ENCODE measurements at regions not wholly inside any gene's neighbourhood (a gene's known extent, or its start where the extent isn't known, plus 50 kb on each side); places are given as distances from the start of the nearest gene placed in this dataset.

DNA sequence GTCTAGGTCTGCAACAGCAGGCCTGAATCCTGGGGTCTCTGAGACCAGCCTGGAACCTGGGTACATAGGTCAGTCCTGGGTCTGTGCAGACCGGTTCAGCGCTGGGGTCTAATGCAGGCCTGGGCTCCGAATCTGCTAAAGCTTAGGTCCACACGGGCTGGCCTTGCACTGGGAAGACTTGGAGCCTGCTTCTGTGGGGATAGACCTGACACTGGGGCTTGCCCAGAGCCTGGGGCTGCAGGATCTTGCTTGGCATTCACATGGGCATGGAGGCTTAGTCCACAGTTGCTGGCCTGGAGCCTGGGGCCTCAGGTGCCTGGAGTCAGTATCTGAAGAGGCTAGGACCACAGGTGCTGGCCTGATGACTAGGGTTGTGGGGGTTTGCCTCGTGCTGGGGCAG, 369.8 kb upstream of the SEL1L start:
- ATAC-seq (ENCODE audit: insufficient read depth, low FRiP score), result no peak
- TF ChIP-seq, protein P1, sequence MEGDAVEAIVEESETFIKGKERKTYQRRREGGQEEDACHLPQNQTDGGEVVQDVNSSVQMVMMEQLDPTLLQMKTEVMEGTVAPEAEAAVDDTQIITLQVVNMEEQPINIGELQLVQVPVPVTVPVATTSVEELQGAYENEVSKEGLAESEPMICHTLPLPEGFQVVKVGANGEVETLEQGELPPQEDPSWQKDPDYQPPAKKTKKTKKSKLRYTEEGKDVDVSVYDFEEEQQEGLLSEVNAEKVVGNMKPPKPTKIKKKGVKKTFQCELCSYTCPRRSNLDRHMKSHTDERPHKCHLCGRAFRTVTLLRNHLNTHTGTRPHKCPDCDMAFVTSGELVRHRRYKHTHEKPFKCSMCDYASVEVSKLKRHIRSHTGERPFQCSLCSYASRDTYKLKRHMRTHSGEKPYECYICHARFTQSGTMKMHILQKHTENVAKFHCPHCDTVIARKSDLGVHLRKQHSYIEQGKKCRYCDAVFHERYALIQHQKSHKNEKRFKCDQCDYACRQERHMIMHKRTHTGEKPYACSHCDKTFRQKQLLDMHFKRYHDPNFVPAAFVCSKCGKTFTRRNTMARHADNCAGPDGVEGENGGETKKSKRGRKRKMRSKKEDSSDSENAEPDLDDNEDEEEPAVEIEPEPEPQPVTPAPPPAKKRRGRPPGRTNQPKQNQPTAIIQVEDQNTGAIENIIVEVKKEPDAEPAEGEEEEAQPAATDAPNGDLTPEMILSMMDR (IDR thresholded peaks at IDR 0.05; ENCODE audit: control extremely low read depth, extremely low read depth), result no peak
- DNase-seq, result no peak

DNA sequence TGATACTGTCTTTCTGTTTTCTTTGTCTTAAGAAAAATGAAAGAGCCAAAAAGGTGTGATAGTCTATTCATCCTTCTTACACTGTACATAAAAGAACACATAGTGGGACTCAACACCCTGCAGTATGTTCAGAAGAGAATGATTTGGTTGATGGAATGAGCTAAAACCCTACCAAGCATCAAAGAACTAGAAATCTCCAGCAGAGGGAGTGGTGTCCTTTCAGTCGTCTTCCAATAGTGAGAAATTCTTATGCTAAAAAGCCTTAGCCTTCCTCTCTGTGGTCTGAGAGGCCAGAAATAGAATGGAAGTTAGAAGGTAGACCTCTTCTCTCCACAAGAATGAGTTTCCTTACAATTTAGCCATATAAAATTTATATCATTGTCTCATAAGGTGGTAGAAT, 393.4 kb upstream of the SEL1L start:
- Histone ChIP-seq H3K27me3 (ENCODE audit: control insufficient read depth in 3 of 3, insufficient read depth in 3 of 3, low read length in 2 of 3) (no peaks in the 10 kb centered on the region), H3K4me1 (ENCODE audit: control insufficient read depth in 5 of 5, insufficient read depth in 5 of 5, low read length in 5 of 5) (no peaks in the 10 kb centered on the region), H3K27ac (ENCODE audit: low read depth in 1 of 2, low read length in 1 of 2) (no peak overlapping the region), H3K4me3 (no peak overlapping the region), H3K36me3 (ENCODE audit: control insufficient read depth in 4 of 4, insufficient read depth in 4 of 4, low read length in 4 of 4) (no peaks in the 10 kb centered on the region), H3K9me3 (ENCODE audit: control insufficient read depth in 4 of 4, insufficient read depth in 3 of 4, low read length in 3 of 4) (no peaks in the 10 kb centered on the region), H3K9ac (ENCODE audit: insufficient read depth in 1 of 2, low read length in 2 of 2) (no peak overlapping the region)
- ATAC-seq (ENCODE audit: insufficient read depth, low FRiP score), result no peak
- TF ChIP-seq, protein P1 (IDR thresholded peaks at IDR 0.05; ENCODE audit: control extremely low read depth, extremely low read depth), result no peak
- WGBS, 2 donors, result 0 to 8% methylated on average over 1 of the region's 1 CpG
- peak in 2 of 3 donors; percentile 5 to 17 for DNase-seq

More for the DNA sequence above, 369.8 kb upstream of the SEL1L start:
- H3K27ac ChIP-seq (ENCODE audit: low read depth in 1 of 2, low read length in 1 of 2), result no peak overlapping the region
- no peaks in the 10 kb centered on the region for H3K36me3 ChIP-seq (ENCODE audit: control insufficient read depth in 4 of 4, insufficient read depth in 4 of 4, low read length in 4 of 4)
- no peak overlapping the region for H3K4me3 ChIP-seq
- 81 to 87% methylated on average over 5 of the region's 5 CpGs for WGBS, 2 donors
- H3K9me3 ChIP-seq (ENCODE audit: control insufficient read depth in 4 of 4, insufficient read depth in 3 of 4, low read length in 3 of 4), result peaks cover 0 to 8% (median 2%) of the 10 kb centered on the region in 4 donors
- no peak overlapping the region for H3K9ac ChIP-seq (ENCODE audit: insufficient read depth in 1 of 2, low read length in 2 of 2)
- no peaks in the 10 kb centered on the region for H3K4me1 ChIP-seq (ENCODE audit: control insufficient read depth in 5 of 5, insufficient read depth in 5 of 5, low read length in 5 of 5)
- no peaks in the 10 kb centered on the region for H3K27me3 ChIP-seq (ENCODE audit: control insufficient read depth in 3 of 3, insufficient read depth in 3 of 3, low read length in 2 of 3)

DNA sequence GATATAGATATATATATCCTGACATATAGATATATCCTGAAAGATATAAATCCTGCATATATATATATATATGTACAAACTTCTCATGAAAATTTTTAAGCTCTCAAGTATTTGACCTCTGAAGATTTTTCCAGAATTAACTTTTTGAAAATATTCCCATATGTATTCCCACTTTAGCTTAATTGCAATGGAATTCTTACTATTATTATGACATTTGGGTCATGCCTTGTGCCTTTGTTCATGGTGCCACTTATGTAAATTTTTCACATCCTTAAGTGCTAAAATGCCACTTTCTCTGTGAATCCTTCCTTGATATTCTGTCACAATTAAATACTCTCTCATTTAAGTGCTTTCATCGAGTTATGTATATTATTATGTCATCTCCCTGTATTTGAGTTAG, 398.2 kb upstream of the SEL1L start:
- H3K27me3 ChIP-seq (ENCODE audit: control insufficient read depth in 3 of 3, insufficient read depth in 3 of 3, low read length in 2 of 3), result no peaks in the 10 kb centered on the region
- TF ChIP-seq, protein P1 (IDR thresholded peaks at IDR 0.05; ENCODE audit: control extremely low read depth, extremely low read depth), result no peak
- 71% methylated on average over 1 of the region's 1 CpG for WGBS, 2 donors
- no peaks in the 10 kb centered on the region for H3K36me3 ChIP-seq (ENCODE audit: control insufficient read depth in 4 of 4, insufficient read depth in 4 of 4, low read length in 4 of 4)
- H3K27ac ChIP-seq (ENCODE audit: low read depth in 1 of 2, low read length in 1 of 2), result no peak overlapping the region
- H3K9ac ChIP-seq (ENCODE audit: insufficient read depth in 1 of 2, low read length in 2 of 2), result no peak overlapping the region
- no peaks in the 10 kb centered on the region for H3K4me1 ChIP-seq (ENCODE audit: control insufficient read depth in 5 of 5, insufficient read depth in 5 of 5, low read length in 5 of 5)
- H3K9me3 ChIP-seq (ENCODE audit: control insufficient read depth in 4 of 4, insufficient read depth in 3 of 4, low read length in 3 of 4), result no peaks in the 10 kb centered on the region
- no peak overlapping the region for H3K4me3 ChIP-seq
- no peak for ATAC-seq (ENCODE audit: insufficient read depth, low FRiP score)
- DNase-seq, result no peak

DNA sequence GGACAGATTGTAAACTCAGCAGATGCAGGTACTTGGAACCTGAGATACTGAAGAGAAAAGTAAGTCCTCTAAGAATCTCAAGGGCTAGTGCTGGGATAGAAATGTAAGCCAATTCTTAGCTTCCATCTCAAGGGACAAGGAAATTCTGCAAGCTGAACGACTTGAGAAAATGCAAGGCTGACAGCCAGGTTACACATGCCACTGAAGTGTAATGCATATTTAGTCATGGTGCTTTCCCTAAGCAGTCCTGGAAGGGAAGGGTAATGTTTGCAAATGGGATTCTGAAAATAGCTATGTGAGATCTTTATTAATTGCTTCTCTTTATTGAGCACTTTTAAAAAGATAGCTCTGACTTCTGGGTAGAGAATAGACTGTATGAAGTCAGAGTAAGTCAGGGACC, 402.7 kb upstream of the SEL1L start:
- Histone ChIP-seq H3K4me3 (no peak overlapping the region), H3K27ac (ENCODE audit: low read depth in 1 of 2, low read length in 1 of 2) (no peak overlapping the region), H3K9me3 (ENCODE audit: control insufficient read depth in 4 of 4, insufficient read depth in 3 of 4, low read length in 3 of 4) (no peaks in the 10 kb centered on the region), H3K4me1 (ENCODE audit: control insufficient read depth in 5 of 5, insufficient read depth in 5 of 5, low read length in 5 of 5) (no peaks in the 10 kb centered on the region), H3K36me3 (ENCODE audit: control insufficient read depth in 4 of 4, insufficient read depth in 4 of 4, low read length in 4 of 4) (no peaks in the 10 kb centered on the region), H3K27me3 (ENCODE audit: control insufficient read depth in 3 of 3, insufficient read depth in 3 of 3, low read length in 2 of 3) (no peaks in the 10 kb centered on the region), H3K9ac (ENCODE audit: insufficient read depth in 1 of 2, low read length in 2 of 2) (no peak overlapping the region)
- whole genome bisulfite sequencing, 2 donors, result 35 to 55% methylated on average over 1 of the region's 1 CpG
- peak in 1 of 3 donors; percentile 14 for DNase-seq
- TF ChIP-seq, protein P1 (IDR thresholded peaks at IDR 0.05; ENCODE audit: control extremely low read depth, extremely low read depth), result no peak
- no peak for ATAC-seq (ENCODE audit: insufficient read depth, low FRiP score)
